OCI-LY1 (cell line): ENCODE measurements at regions not wholly inside any gene's neighbourhood (a gene's known extent, or its start where the extent isn't known, plus 50 kb on each side); places are given as distances from the start of the nearest gene placed in this dataset.

Experiments
- H2AFZ ChIP-seq: fragments of 200-600 bp; sonication (generic), shearing (Covaris generic); 2 replicates; pipeline ENCODE4 v1.6.0; 2014; ENCODE audit warnings: antibody characterized with exemption, mild to moderate bottlenecking, low read length
- H3F3A ChIP-seq: fragments of 200-600 bp; sonication (generic), shearing (Covaris generic); 2 replicates; pipeline ENCODE4 v1.6.0; 2014; ENCODE audit warnings: mild to moderate bottlenecking, antibody characterized with exemption, low read length, moderate library complexity; ENCODE audit not compliant: insufficient read depth
- H3K27ac ChIP-seq: fragments of 200-600 bp; sonication (generic); 2 replicates; pipeline ENCODE4 v1.5.1; 2014; ENCODE audit warnings: low read length, mixed run types, mild to moderate bottlenecking, low read depth; ENCODE audit not compliant: poor library complexity, severe bottlenecking
- H3K27me3 ChIP-seq: fragments of 200-600 bp; sonication (generic); 2 replicates; pipeline ENCODE4 v1.6.0; 2014; ENCODE audit warnings: antibody characterized with exemption, mild to moderate bottlenecking, low read length, moderate library complexity; ENCODE audit not compliant: insufficient read depth
- H3K36me3 ChIP-seq: fragments of 200-600 bp; sonication (generic); 2 replicates; pipeline ENCODE4 v1.6.1; 2014; ENCODE audit warnings: mild to moderate bottlenecking, antibody characterized with exemption, low read length, moderate library complexity, mixed read lengths; ENCODE audit not compliant: insufficient read depth
- H3K4me1 ChIP-seq: fragments of 200-600 bp; sonication (generic); 2 replicates; pipeline ENCODE4 v1.5.1; 2014; ENCODE audit warnings: mild to moderate bottlenecking, low read length, moderate library complexity; ENCODE audit not compliant: insufficient read depth, severe bottlenecking
- H3K4me2 ChIP-seq: fragments of 200-600 bp; sonication (generic), shearing (Covaris generic); 2 replicates; pipeline ENCODE4 v1.6.1; 2014; ENCODE audit warnings: low read length
- H3K4me3 ChIP-seq: fragments of 200-600 bp; sonication (generic); 2 replicates; pipeline ENCODE4 v1.5.1; 2014; ENCODE audit warnings: low read length, low read depth, mild to moderate bottlenecking, mixed read lengths; ENCODE audit not compliant: poor library complexity, severe bottlenecking
- H3K79me2 ChIP-seq: fragments of 200-600 bp; shearing (Covaris generic); 2 replicates; pipeline ENCODE4 v1.6.1; 2016; ENCODE audit warnings: mixed run types, low read length, mixed read lengths; ENCODE audit not compliant: insufficient read depth
- H3K9ac ChIP-seq: fragments of 200-600 bp; sonication (generic), shearing (Covaris generic); 2 replicates; pipeline ENCODE4 v1.6.1; 2014; ENCODE audit warnings: mild to moderate bottlenecking, low read length, mixed read lengths
- H3K9me2 ChIP-seq: fragments of 200-600 bp; sonication (generic), shearing (Covaris generic); 2 replicates; pipeline ENCODE4 v1.6.1; 2014; ENCODE audit warnings: low read depth, mild to moderate bottlenecking, low read length, mixed read lengths
- H3K9me3 ChIP-seq: fragments of 200-600 bp; shearing (Covaris generic); 2 replicates; pipeline ENCODE4 v1.6.1; 2014; ENCODE audit warnings: low read length, mixed read lengths
- H4K20me1 ChIP-seq: fragments of 200-600 bp; sonication (generic), shearing (Covaris generic); 2 replicates; pipeline ENCODE4 v1.6.0; 2016; ENCODE audit warnings: mild to moderate bottlenecking, low read length; ENCODE audit not compliant: insufficient read depth
- EZH2 ChIP-seq: fragments of 200-600 bp; sonication (generic), shearing (Covaris generic); IDR thresholded peaks from 2 replicates; pipeline ENCODE4 v1.8.0; 2017; ENCODE audit warnings: borderline replicate concordance, mixed run types, mild to moderate bottlenecking, antibody characterized with exemption, low read length, moderate library complexity, mixed read lengths
- TF ChIP-seq, protein P1 (sequence below): fragments of 200-600 bp; sonication (generic), shearing (Covaris generic); IDR thresholded peaks from 2 replicates; pipeline ENCODE4 v1.5.1; 2017; ENCODE audit warnings: mild to moderate bottlenecking, antibody characterized with exemption, low read length, moderate library complexity, mixed read lengths

DNA sequence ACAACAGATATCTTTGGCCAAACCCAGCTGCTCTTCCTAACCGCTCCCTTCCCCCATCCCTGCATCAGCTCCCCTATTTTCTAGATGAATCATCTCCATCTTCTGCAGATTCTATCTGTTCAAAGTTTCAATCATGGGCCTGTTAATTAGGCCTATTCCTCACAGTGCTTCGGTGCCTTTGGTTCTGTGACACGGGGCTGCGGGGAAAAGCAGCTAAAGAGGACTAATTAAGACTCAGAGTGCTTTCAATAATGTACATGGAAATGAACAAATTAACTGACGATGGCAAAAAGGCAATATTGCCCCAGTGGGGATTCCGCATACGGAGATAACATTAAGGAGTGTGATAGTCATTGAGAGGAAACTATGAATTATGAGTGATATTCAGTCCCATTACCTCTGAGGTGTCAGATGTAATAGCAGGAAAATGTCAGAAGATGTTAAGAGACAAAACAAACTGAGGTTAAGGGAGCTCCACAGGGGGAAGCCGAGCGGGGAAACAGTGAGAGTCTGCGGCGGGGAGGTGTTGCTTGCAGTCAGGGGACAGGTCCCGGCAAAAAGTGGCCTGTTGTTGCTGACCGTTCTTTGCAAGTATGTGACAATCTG, 716.9 kb downstream of the TYW1 start:
- H3K36me3 ChIP-seq, result no peaks in the 10 kb centered on the region
- H3F3A ChIP-seq, result no peaks in the 10 kb centered on the region
- no peak overlapping the region for H3K4me3 ChIP-seq
- H3K27ac ChIP-seq, result no peak overlapping the region
- H3K79me2 ChIP-seq, result no peaks in the 10 kb centered on the region
- H2AFZ ChIP-seq, result no peak overlapping the region
- no peaks in the 10 kb centered on the region for H3K9me3 ChIP-seq
- H4K20me1 ChIP-seq, result no peaks in the 10 kb centered on the region
- H3K27me3 ChIP-seq, result no peaks in the 10 kb centered on the region
- TF ChIP-seq, protein P1, sequence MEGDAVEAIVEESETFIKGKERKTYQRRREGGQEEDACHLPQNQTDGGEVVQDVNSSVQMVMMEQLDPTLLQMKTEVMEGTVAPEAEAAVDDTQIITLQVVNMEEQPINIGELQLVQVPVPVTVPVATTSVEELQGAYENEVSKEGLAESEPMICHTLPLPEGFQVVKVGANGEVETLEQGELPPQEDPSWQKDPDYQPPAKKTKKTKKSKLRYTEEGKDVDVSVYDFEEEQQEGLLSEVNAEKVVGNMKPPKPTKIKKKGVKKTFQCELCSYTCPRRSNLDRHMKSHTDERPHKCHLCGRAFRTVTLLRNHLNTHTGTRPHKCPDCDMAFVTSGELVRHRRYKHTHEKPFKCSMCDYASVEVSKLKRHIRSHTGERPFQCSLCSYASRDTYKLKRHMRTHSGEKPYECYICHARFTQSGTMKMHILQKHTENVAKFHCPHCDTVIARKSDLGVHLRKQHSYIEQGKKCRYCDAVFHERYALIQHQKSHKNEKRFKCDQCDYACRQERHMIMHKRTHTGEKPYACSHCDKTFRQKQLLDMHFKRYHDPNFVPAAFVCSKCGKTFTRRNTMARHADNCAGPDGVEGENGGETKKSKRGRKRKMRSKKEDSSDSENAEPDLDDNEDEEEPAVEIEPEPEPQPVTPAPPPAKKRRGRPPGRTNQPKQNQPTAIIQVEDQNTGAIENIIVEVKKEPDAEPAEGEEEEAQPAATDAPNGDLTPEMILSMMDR, result no peak
- TF ChIP-seq EZH2, result no peak
- H3K4me2 ChIP-seq, result no peak overlapping the region
- no peaks in the 10 kb centered on the region for H3K9me2 ChIP-seq
- no peak overlapping the region for H3K9ac ChIP-seq
- no peaks in the 10 kb centered on the region for H3K4me1 ChIP-seq

DNA sequence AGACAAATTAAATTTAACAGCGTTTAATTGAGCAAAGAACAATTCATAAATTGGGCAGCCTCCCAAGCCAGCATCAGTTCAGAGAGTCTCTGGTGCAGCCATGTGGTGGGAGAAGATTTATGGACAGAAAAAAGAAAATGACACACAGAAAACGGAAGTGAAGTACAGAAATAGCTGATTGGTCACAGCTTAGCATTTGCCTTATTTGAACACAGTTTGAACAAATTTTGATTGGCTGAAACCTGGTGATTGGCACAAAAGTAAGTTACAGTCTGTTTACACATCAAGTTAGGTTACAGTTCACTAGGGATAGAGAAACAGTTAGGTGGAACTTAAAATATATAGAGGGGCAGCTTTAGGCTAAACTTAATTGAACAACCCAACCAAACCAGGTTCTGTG, 720.1 kb downstream of the TYW1 start:
- Histone ChIP-seq H3K27me3 (no peaks in the 10 kb centered on the region), H3K36me3 (no peaks in the 10 kb centered on the region), H3K9me2 (no peaks in the 10 kb centered on the region), H3K4me2 (no peak overlapping the region), H3K4me1 (no peaks in the 10 kb centered on the region), H3K9ac (no peak overlapping the region), H3K4me3 (no peak overlapping the region), H4K20me1 (no peaks in the 10 kb centered on the region), H3K9me3 (no peaks in the 10 kb centered on the region), H2AFZ (peak overlapping the region; percentile 79; the same call in 1 of the 2 replicates), H3F3A (no peaks in the 10 kb centered on the region), H3K79me2 (no peaks in the 10 kb centered on the region), H3K27ac (no peak overlapping the region)
- TF ChIP-seq EZH2, result no peak
- TF ChIP-seq, protein P1, result no peak

DNA sequence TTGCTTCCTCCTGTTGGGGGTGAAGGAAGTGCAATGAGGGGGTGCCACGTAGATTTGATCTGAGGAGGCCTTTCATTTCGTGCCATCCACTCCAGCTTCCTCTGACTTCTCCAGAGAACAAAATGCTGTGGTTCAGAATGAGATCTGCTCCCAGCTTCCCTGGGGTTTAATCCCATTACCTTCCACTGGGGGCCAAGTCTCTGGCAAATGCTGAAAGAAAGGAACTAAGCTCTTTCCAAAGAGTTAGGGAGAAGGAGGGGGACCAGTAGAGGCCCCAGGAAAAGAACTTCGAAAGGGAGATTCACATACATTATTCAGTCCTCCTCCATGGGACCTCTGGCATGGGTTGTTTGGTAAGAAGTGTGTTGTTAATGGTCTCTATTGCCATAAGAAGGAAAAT, 727.0 kb downstream of the TYW1 start:
- Histone ChIP-seq H3K9ac (no peak overlapping the region), H4K20me1 (no peaks in the 10 kb centered on the region), H3K9me3 (no peaks in the 10 kb centered on the region), H3K27me3 (no peaks in the 10 kb centered on the region), H3K36me3 (no peaks in the 10 kb centered on the region), H3K4me2 (no peak overlapping the region), H3K27ac (no peak overlapping the region), H3K4me1 (no peaks in the 10 kb centered on the region), H3K79me2 (no peaks in the 10 kb centered on the region), H2AFZ (no peak overlapping the region), H3F3A (no peaks in the 10 kb centered on the region), H3K9me2 (no peaks in the 10 kb centered on the region), H3K4me3 (no peak overlapping the region)
- TF ChIP-seq, protein P1, result no peak
- TF ChIP-seq EZH2, result no peak
